ENCODE measurements at regions not wholly inside any gene's neighbourhood (a gene's known extent, or its start where the extent isn't known, plus 50 kb on each side); places are given as distances from the start of the nearest gene placed in this dataset.

GRCh38 chr12:107856096-107856495 lies 81.6 kb downstream of the ASCL4 start:
- no peak overlapping the region for H3K27ac ChIP-seq (ENCODE audit: low read depth, low read length)
- H4K8ac ChIP-seq (ENCODE audit: low read depth, low read length) = no peak overlapping the region
- H3K4me1 ChIP-seq (ENCODE audit: control insufficient read depth in 1 of 2, insufficient read depth in 2 of 2, low read length in 2 of 2) = no peaks in the 10 kb centered on the region
- H3K9ac ChIP-seq (ENCODE audit: low read length) = no peak overlapping the region
- DNase-seq = no peak
- no peak overlapping the region for H3K23ac ChIP-seq (ENCODE audit: low read length)
- H3K79me2 ChIP-seq (ENCODE audit: control insufficient read depth, insufficient read depth, low read length, poor library complexity) = no peaks in the 10 kb centered on the region
- H2BK5ac ChIP-seq (ENCODE audit: low read depth, low read length, poor library complexity) = no peak overlapping the region
- H3K36me3 ChIP-seq (ENCODE audit: control insufficient read depth in 1 of 2, insufficient read depth in 2 of 2, low read length in 2 of 2) = no peaks in the 10 kb centered on the region
- H3K4me2 ChIP-seq (ENCODE audit: low read length) = no peak overlapping the region
- no CpG with 5 or more reads among the region's 2 CpGs for WGBS (ENCODE audit: extremely low coverage, insufficient coverage, insufficient read length)
- H2AK5ac ChIP-seq (ENCODE audit: low read length) = no peak overlapping the region
- no peaks in the 10 kb centered on the region for H3K27me3 ChIP-seq (ENCODE audit: insufficient read depth, low read length)
- H3K14ac ChIP-seq (ENCODE audit: low read length) = no peak overlapping the region
- H2AFZ ChIP-seq (ENCODE audit: insufficient read depth, low read length, poor library complexity) = no peak overlapping the region
- H3K9me3 ChIP-seq (ENCODE audit: insufficient read depth, low read depth, low read length) = no peaks in the 10 kb centered on the region
- no peak overlapping the region for H4K12ac ChIP-seq (ENCODE audit: low read depth, low read length)
- no peak overlapping the region for H2BK12ac ChIP-seq (ENCODE audit: low read length)
- no peak overlapping the region for H3K4ac ChIP-seq (ENCODE audit: low read depth, low read length)
- H3K18ac ChIP-seq (ENCODE audit: low read length) = no peak overlapping the region
- no peak overlapping the region for H4K91ac ChIP-seq (ENCODE audit: low read depth, low read length)
- no peaks in the 10 kb centered on the region for H3K79me1 ChIP-seq (ENCODE audit: low read length)
- H2BK120ac ChIP-seq (ENCODE audit: insufficient read depth, low read length, poor library complexity) = no peak overlapping the region
- no peak overlapping the region for H3K4me3 ChIP-seq (ENCODE audit: low read depth, low read length)

DNA sequence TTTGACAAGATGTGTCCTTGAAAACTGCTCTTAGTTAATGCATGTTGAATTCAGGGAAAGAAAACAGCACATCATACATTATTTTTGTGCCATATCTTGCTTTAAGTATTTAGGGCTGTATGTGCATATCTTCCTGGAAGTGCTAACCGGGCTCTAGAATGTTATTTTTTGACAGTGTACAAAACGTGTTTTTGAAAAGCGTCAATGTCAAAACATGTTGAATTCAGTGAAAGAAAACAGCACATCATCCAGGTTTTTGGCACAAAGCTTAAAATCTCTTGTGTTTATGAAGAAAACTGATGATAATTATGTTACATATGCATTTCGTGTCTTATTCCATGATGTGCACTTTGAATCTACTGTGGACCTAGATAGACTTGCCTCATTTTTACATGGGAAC lies 82.7 kb downstream of the ASCL4 start:
- Histone ChIP-seq H2BK120ac (ENCODE audit: insufficient read depth, low read length, poor library complexity) (no peak overlapping the region), H3K79me2 (ENCODE audit: control insufficient read depth, insufficient read depth, low read length, poor library complexity) (no peaks in the 10 kb centered on the region), H4K8ac (ENCODE audit: low read depth, low read length) (no peak overlapping the region), H3K9me3 (ENCODE audit: insufficient read depth, low read depth, low read length) (no peaks in the 10 kb centered on the region), H3K36me3 (ENCODE audit: control insufficient read depth in 1 of 2, insufficient read depth in 2 of 2, low read length in 2 of 2) (no peaks in the 10 kb centered on the region), H3K27ac (ENCODE audit: low read depth, low read length) (no peak overlapping the region), H3K23ac (ENCODE audit: low read length) (no peak overlapping the region), H2AK5ac (ENCODE audit: low read length) (no peak overlapping the region), H2BK5ac (ENCODE audit: low read depth, low read length, poor library complexity) (no peak overlapping the region), H2BK12ac (ENCODE audit: low read length) (no peak overlapping the region), H2AFZ (ENCODE audit: insufficient read depth, low read length, poor library complexity) (no peak overlapping the region), H3K14ac (ENCODE audit: low read length) (no peak overlapping the region), H3K4ac (ENCODE audit: low read depth, low read length) (no peak overlapping the region), H4K12ac (ENCODE audit: low read depth, low read length) (no peak overlapping the region), H3K27me3 (ENCODE audit: insufficient read depth, low read length) (no peaks in the 10 kb centered on the region), H3K4me2 (ENCODE audit: low read length) (no peak overlapping the region), H3K79me1 (ENCODE audit: low read length) (no peaks in the 10 kb centered on the region), H3K18ac (ENCODE audit: low read length) (no peak overlapping the region), H3K4me3 (ENCODE audit: low read depth, low read length) (no peak overlapping the region), H3K4me1 (ENCODE audit: control insufficient read depth in 1 of 2, insufficient read depth in 2 of 2, low read length in 2 of 2) (no peaks in the 10 kb centered on the region), H3K9ac (ENCODE audit: low read length) (no peak overlapping the region), H4K91ac (ENCODE audit: low read depth, low read length) (no peak overlapping the region)
- DNase-seq = no peak
- WGBS (ENCODE audit: extremely low coverage, insufficient coverage, insufficient read length) = no CpG with 5 or more reads among the region's 4 CpGs

DNA sequence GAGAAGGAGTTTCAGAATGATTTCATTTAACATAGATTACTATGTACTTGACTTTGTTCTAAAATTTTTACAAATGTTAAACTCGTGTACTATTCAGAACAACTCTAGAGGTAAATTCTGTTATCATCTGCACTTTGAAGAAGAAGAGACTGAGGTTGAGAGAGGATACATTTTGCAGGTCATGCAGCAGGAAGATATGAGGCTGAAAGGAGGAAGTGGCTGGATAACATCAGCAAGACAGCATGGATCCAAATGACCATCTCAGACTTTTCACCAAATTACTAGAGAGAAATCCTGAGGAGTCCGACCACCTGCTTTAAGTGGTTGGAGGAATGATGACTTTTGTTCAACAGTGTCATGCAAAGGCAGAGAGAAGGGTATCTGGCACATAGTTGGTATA lies 84.9 kb downstream of the ASCL4 start:
- Histone ChIP-seq H3K4me1 (ENCODE audit: control insufficient read depth in 1 of 2, insufficient read depth in 2 of 2, low read length in 2 of 2) (no peaks in the 10 kb centered on the region), H2AFZ (ENCODE audit: insufficient read depth, low read length, poor library complexity) (no peak overlapping the region), H3K4me3 (ENCODE audit: low read depth, low read length) (no peak overlapping the region), H3K4me2 (ENCODE audit: low read length) (no peak overlapping the region), H3K79me1 (ENCODE audit: low read length) (no peaks in the 10 kb centered on the region), H3K79me2 (ENCODE audit: control insufficient read depth, insufficient read depth, low read length, poor library complexity) (no peaks in the 10 kb centered on the region), H2AK5ac (ENCODE audit: low read length) (no peak overlapping the region), H3K9me3 (ENCODE audit: insufficient read depth, low read depth, low read length) (no peaks in the 10 kb centered on the region), H4K91ac (ENCODE audit: low read depth, low read length) (no peak overlapping the region), H2BK120ac (ENCODE audit: insufficient read depth, low read length, poor library complexity) (no peak overlapping the region), H4K12ac (ENCODE audit: low read depth, low read length) (no peak overlapping the region), H4K8ac (ENCODE audit: low read depth, low read length) (no peak overlapping the region), H3K27me3 (ENCODE audit: insufficient read depth, low read length) (peaks cover 5% of the 10 kb centered on the region), H3K14ac (ENCODE audit: low read length) (no peak overlapping the region), H3K4ac (ENCODE audit: low read depth, low read length) (no peak overlapping the region), H3K9ac (ENCODE audit: low read length) (no peak overlapping the region), H3K36me3 (ENCODE audit: control insufficient read depth in 1 of 2, insufficient read depth in 2 of 2, low read length in 2 of 2) (no peaks in the 10 kb centered on the region), H3K27ac (ENCODE audit: low read depth, low read length) (no peak overlapping the region), H2BK12ac (ENCODE audit: low read length) (no peak overlapping the region), H3K18ac (ENCODE audit: low read length) (no peak overlapping the region), H2BK5ac (ENCODE audit: low read depth, low read length, poor library complexity) (no peak overlapping the region), H3K23ac (ENCODE audit: low read length) (no peak overlapping the region)
- WGBS (ENCODE audit: extremely low coverage, insufficient coverage, insufficient read length) = no CpG with 5 or more reads among the region's 2 CpGs
- no peak for DNase-seq

GRCh38 chr12:107864235-107864634 lies 89.7 kb downstream of the ASCL4 start:
- Histone ChIP-seq H3K18ac (ENCODE audit: low read length) (no peak overlapping the region), H3K4me2 (ENCODE audit: low read length) (peak overlapping the region; percentile 27), H2AK5ac (ENCODE audit: low read length) (no peak overlapping the region), H3K9me3 (ENCODE audit: insufficient read depth, low read depth, low read length) (no peaks in the 10 kb centered on the region), H3K79me1 (ENCODE audit: low read length) (no peaks in the 10 kb centered on the region), H3K79me2 (ENCODE audit: control insufficient read depth, insufficient read depth, low read length, poor library complexity) (no peaks in the 10 kb centered on the region), H3K27ac (ENCODE audit: low read depth, low read length) (no peak overlapping the region), H3K9ac (ENCODE audit: low read length) (no peak overlapping the region), H2BK120ac (ENCODE audit: insufficient read depth, low read length, poor library complexity) (no peak overlapping the region), H2BK5ac (ENCODE audit: low read depth, low read length, poor library complexity) (no peak overlapping the region), H4K91ac (ENCODE audit: low read depth, low read length) (no peak overlapping the region), H3K36me3 (ENCODE audit: control insufficient read depth in 1 of 2, insufficient read depth in 2 of 2, low read length in 2 of 2) (no peaks in the 10 kb centered on the region), H3K4ac (ENCODE audit: low read depth, low read length) (no peak overlapping the region), H3K4me1 (ENCODE audit: control insufficient read depth in 1 of 2, insufficient read depth in 2 of 2, low read length in 2 of 2) (no peaks in the 10 kb centered on the region), H3K27me3 (ENCODE audit: insufficient read depth, low read length) (peaks cover 7% of the 10 kb centered on the region), H2AFZ (ENCODE audit: insufficient read depth, low read length, poor library complexity) (no peak overlapping the region), H3K14ac (ENCODE audit: low read length) (no peak overlapping the region), H4K8ac (ENCODE audit: low read depth, low read length) (no peak overlapping the region), H3K23ac (ENCODE audit: low read length) (no peak overlapping the region), H2BK12ac (ENCODE audit: low read length) (no peak overlapping the region), H4K12ac (ENCODE audit: low read depth, low read length) (no peak overlapping the region), H3K4me3 (ENCODE audit: low read depth, low read length) (no peak overlapping the region)
- no CpG with 5 or more reads among the region's 33 CpGs for WGBS (ENCODE audit: extremely low coverage, insufficient coverage, insufficient read length)
- no peak for DNase-seq

Measured in trophoblast cell (in vitro differentiated cells and primary cell).